ENCODE measurements at regions not wholly inside any gene's neighbourhood (a gene's known extent, or its start where the extent isn't known, plus 50 kb on each side); places are given as distances from the start of the nearest gene placed in this dataset.

- TF ChIP-seq POLR2A (IDR thresholded peaks at IDR 0.05), result no peak
- TF ChIP-seq CTCF (IDR thresholded peaks at IDR 0.05), result no peak
- TF ChIP-seq EP300 (IDR thresholded peaks at IDR 0.05), result no peak
- TF ChIP-seq POLR2AphosphoS5 (IDR thresholded peaks at IDR 0.05), result no peak
Measured at GRCh38 chr22:47663615-47664605, 901.5 kb downstream of the TBC1D22A start.
